Ovary (tissue), 3 donors: ENCODE measurements at regions not wholly inside any gene's neighbourhood (a gene's known extent, or its start where the extent isn't known, plus 50 kb on each side); places are given as distances from the start of the nearest gene placed in this dataset.

Experiments
- CTCF ChIP-seq, 3 donors: fragments of 450-650 bp in 2 of 3; fragments of 200-600 bp in 1 of 3; IDR thresholded peaks; one replicate each; pipeline versions ENCODE4 v1.5.1 to v1.8.0; 2016 to 2022; ENCODE audit warnings: antibody characterized with exemption in 3 of 3, mild to moderate bottlenecking in 1 of 3
- EP300 ChIP-seq: sonication (generic); formaldehyde crosslinking; IDR thresholded peaks from one replicate; pipeline ENCODE4 v1.6.1; 2017; ENCODE audit warnings: antibody characterized with exemption
- POLR2A ChIP-seq: fragments of 450-650 bp; IDR thresholded peaks from one replicate; pipeline ENCODE4 v1.6.1; 2017; ENCODE audit warnings: antibody characterized with exemption, mild to moderate bottlenecking, moderate library complexity
- donor health status: DM: no; HTN: no; CAD: no.

GRCh38 chr11:115613986-115614632 lies 109.9 kb upstream of the CADM1 start:
- no peak for TF ChIP-seq CTCF (IDR thresholded peaks at IDR 0.05)
- TF ChIP-seq POLR2A = no peak
- TF ChIP-seq EP300 = no peak
